Skeletal muscle cell (primary cell): ENCODE measurements at regions not wholly inside any gene's neighbourhood (a gene's known extent, or its start where the extent isn't known, plus 50 kb on each side); places are given as distances from the start of the nearest gene placed in this dataset.

ENCODE experiments used
- DNase-seq: peaks from one replicate; pipeline ENCODE4 v3.0.0-alpha.2; 2010; ENCODE audit warnings: low read depth
- H3K4me3 ChIP-seq: 2 replicates; pipeline ENCODE4 v1.5.1; 2011; ENCODE audit warnings: low read depth, mild to moderate bottlenecking, control low read depth, low read length, moderate library complexity

- no peak overlapping the region for H3K4me3 ChIP-seq
- no peak for DNase-seq
Measured at GRCh38 chrX:8971116-8971515, 62.8 kb downstream of the FAM9B start.

- no peak overlapping the region for H3K4me3 ChIP-seq
- DNase-seq = no peak
Measured at GRCh38 chrX:8969378-8969777, 64.5 kb downstream of the FAM9B start.

GRCh38 chrX:8967461-8967860 lies 66.5 kb downstream of the FAM9B start:
- no peak for DNase-seq
- no peak overlapping the region for H3K4me3 ChIP-seq

DNA sequence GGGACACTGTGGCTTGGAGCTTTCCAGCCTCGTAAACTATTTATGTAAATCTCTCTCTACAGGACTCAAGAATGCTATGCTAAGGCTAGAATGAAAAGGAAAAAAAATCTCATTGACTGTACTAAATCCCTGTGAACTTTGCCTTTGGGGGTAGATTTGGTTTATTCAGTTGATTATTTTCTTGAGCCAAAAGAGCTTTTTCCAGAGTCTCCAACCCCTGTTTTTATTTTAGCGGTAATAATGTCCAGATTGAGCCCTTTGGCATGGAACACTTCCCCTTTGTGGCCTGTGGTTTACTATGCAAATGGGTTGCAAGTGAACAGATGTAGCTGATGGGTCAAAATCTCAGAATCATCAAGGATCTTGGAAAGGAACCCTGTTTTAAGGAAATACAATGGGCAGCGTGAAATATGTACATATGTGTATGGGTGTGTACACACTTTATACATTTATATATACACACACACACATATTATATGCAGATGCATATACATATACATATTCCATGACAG lies 72.9 kb downstream of the FAM9B start:
- no peak for DNase-seq
- H3K4me3 ChIP-seq = no peak overlapping the region

DNA sequence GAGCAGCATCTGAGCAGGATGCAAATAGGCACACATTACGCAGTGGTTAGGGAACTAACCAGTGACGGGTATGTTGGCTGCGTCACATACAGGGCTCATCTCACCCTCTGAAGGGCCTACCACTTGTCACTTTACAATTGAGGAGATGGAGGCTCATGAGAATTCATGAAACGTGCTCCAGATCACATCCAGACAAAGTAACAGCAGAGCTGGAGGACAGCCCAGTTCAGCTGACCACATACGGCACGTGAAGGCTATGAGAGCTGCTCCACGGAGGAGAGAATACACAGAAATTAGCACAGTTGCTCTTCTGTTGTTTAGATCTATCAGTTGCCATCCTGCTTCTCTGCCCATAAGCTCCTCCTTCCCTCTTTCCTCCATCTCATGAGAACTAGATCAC lies 78.4 kb downstream of the FAM9B start:
- peak; percentile 2 for DNase-seq
- no peak overlapping the region for H3K4me3 ChIP-seq

DNA sequence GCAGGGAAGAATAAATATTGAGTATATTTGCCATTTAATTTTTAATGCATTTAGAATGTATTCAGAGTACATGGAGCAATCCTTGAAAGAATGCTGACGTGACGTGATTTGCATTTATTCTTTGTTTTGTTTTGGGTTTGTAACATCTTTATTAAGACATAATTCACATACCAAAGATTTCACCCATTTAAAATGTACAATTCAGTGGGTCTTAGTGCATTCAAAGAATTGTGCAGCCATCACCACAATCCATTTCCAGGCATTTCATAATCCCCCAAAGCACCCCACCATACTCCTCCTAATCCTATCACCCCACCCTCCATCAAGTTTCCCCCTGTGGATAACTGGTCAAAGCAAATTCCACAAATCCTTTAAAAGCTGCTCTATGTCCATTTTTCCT lies 87.4 kb downstream of the FAM9B start:
- DNase-seq = no peak
- no peak overlapping the region for H3K4me3 ChIP-seq

DNA sequence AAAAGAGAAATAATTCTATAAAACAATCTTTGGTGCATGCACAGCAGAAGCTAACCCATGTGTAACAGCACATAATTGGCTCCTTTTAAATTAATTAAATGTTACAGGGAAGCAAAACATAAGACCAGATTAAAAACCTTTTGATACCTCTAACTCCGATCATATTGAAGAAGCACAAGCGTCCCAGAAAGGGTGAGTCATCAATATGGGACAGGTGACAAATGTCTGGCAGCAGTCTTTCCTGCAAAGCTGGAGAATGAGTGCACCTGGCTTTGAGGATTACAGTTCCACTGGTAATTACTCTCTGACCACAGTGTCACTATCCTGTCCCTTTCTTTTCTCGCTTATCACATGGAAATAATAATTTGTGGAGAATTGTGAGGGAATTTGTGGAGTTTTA lies 94.6 kb downstream of the FAM9B start:
- H3K4me3 ChIP-seq = no peak overlapping the region
- no peak for DNase-seq

- H3K4me3 ChIP-seq = no peak overlapping the region
- DNase-seq = no peak
Measured at GRCh38 chrX:8927701-8928100, 106.2 kb downstream of the FAM9B start.

- DNase-seq = no peak
- H3K4me3 ChIP-seq = no peak overlapping the region
Measured at GRCh38 chrX:8927066-8927635, 106.8 kb downstream of the FAM9B start.

DNA sequence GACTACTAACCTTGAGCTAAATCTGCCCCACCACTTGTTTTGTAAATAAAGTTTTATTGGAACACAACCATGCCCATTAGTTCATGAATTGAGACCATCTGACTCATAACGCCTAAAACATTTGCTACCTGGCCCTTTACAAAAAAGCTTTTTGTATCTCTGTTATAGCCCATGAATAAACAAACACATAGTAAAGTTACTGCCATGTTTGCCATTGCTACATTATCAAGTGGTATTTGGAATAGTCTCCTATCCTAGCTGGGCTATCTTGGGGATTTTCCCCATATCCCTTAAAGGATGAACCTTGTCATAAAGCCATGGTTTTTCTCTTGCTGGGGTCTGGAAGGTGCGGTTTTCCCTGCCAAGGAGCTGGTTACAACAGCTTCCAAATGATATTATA lies 112.3 kb downstream of the FAM9B start:
- DNase-seq = no peak
- H3K4me3 ChIP-seq = no peak overlapping the region

DNA sequence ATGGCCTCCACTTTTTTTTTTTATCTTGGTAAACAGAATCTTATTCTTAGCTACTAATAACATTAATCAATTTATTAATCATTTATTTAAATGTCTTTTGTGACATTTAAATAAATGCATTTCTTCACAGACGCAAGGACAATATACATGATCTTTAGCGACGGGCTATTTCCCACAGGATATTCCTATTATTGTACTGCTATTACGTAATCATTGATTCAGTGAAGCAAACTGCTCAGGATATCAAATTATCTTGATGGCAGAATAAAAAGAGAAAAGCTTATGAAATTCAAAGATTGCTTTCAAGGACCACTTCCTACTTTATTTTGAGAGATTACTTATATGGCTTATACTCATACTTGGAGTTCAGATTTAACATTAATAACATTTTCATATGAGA lies 114.1 kb downstream of the FAM9B start:
- no peak for DNase-seq
- no peak overlapping the region for H3K4me3 ChIP-seq

DNA sequence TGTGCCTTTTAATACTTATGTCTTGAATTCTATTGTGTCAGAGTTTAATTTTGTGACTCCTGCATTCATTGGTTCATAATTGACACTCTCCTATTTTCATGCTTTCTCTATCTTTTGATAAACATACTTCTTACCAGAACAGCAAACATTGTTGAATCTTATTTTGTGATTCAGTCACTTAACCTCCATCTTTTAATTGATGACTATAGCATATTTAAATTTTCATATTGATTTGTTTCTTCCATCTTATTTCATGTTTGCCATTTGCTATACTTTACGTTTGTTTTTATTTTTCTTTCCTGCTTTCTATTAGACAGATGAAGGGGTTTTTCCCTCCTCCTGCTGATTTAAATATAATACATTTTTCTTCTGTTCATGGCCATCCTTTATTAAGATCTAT lies 115.5 kb upstream of the FAM9A start:
- H3K4me3 ChIP-seq = no peak overlapping the region
- DNase-seq = no peak

DNA sequence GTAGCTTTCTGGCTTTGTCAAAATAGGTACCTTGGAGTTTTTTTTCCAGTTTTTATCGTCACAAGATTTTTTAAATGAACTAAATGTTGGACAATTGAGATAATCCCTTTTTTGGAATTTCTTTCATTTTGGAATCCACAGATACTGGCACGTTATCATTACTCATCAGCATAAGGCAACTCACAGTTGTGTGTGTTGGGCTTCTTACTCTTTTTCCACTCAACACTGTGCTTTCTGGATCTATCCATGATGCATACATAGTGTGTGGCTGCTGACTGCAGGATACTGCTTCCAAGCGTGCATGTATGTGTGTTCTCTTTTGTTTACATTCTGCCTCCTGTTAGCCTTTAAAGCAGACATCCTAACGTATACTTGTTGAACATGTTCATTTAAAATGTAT lies 113.5 kb upstream of the FAM9A start:
- no peak overlapping the region for H3K4me3 ChIP-seq
- DNase-seq = no peak

GRCh38 chrX:8913655-8914409 lies 112.6 kb upstream of the FAM9A start:
- no peak overlapping the region for H3K4me3 ChIP-seq
- peak; percentile 59 for DNase-seq

- no peak for DNase-seq
- no peak overlapping the region for H3K4me3 ChIP-seq
Measured at GRCh38 chrX:8907688-8908087, 106.5 kb upstream of the FAM9A start.

DNA sequence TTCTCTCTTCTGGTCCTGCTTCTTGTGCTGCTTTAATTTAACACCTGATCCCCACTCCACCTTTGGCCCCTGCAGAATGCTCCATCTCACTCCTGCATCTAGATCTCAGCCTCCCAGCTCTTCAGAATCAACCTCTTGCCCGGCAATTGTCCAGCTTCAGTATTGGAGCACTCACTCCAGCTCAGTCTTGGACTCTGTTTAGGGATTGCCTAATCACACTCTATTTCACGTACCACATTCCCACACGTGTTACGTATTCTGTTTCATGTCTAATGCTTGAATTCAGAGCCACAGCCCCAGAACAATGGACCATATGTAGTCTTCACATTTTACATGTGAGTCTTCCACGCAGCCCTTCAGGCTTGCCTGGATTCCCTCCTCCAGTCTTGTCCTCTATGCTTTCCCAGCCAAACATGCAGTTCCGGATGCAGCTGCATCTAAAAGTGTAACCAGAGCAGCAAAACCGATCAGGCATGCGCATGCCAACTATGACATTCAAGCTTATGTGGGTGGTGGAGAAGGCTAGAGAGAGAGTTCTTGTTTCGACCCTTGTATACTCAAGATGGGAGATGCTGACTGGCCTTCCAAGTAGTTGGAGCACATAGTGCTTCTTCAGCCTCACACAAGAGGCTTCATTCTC lies 105.2 kb upstream of the FAM9A start:
- no peak overlapping the region for H3K4me3 ChIP-seq
- DNase-seq = no peak

GRCh38 chrX:8897259-8897658 lies 96.1 kb upstream of the FAM9A start:
- DNase-seq = no peak
- no peak overlapping the region for H3K4me3 ChIP-seq

DNA sequence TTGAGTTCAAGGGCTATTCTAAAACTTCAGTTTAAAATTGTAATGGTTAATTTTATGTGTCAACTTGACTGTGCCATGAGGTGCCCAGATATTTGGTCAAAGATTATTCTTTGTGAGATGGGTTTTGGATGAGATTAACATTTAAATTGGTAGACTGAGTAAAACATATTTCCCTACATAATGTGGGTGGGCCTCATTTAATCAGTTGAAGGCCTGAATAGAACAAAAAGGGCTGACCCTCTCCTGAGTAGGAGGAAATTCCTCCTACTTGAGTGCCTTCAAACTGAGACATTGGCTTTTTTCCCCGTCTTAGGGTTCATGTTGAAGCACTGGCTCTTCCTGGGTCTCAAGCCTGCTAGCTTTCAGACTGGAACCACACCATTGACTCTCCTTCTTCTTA lies 89.6 kb upstream of the FAM9A start:
- no peak for DNase-seq

DNA sequence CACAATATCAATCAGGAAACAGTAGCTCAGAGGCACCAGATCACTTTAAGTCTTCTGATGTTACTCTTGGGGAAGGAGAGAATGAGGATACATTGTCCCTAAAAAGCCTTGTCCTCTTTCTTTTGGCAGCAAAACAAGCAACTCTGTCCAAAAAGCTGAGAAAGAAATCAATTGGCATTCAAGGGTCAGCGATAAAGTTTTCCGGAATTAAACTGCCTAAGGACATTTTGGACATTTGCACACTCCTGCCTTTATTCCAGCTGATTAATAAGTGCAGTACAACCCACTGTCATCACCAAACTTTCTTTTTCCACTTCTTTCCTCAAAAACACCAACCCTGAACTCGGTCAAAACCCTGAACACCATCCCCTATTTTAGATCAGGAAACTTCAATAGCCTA lies 85.8 kb upstream of the FAM9A start:
- DNase-seq = no peak
- H3K4me3 ChIP-seq = no peak overlapping the region

More for the DNA sequence above, 89.6 kb upstream of the FAM9A start:
- no peak overlapping the region for H3K4me3 ChIP-seq

- no peak overlapping the region for H3K4me3 ChIP-seq
- DNase-seq = no peak
Measured at GRCh38 chrX:8879750-8880149, 78.6 kb upstream of the FAM9A start.

DNA sequence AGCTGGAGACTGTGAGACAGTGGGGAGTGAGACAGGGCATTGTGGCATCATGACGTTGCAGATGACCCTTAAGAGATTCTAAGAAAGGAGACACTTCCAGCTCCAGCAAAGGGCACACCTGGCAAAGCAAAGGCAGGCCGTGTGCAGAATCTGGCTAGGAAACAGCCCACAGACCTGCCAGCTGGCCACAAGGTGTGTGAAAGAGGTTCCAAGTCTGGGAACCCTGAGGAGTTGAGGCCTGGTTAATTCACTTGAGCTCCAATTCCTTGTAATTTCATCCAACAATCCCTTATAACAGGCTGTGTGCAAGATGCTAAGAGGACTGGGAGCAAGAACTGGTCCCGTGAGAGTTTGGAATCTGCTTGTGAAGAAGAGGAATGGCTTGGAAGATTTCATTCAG lies 72.8 kb upstream of the FAM9A start:
- DNase-seq = no peak
- no peak overlapping the region for H3K4me3 ChIP-seq
